ENCODE measurements at regions not wholly inside any gene's neighbourhood (a gene's known extent, or its start where the extent isn't known, plus 50 kb on each side); places are given as distances from the start of the nearest gene placed in this dataset.

GRCh38 chr4:124227981-124228380 is 484.6 kb downstream of the ANKRD50 start:
- no peak overlapping the region for H3K4me3 ChIP-seq
- DNase-seq (no peak), ATAC-seq (no peak)

GRCh38 chr4:124230268-124230667 is 482.3 kb downstream of the ANKRD50 start:
- 32 to 40% methylated on average over 2 of the region's 2 CpGs for WGBS, 2 donors
- no peaks in the 10 kb centered on the region for H3K36me3 ChIP-seq
- DNase-seq (no peak), FAIRE-seq (no peak), ATAC-seq (no peak)
- no peak overlapping the region for H3K4me3 ChIP-seq
- peaks cover 0 to 7% (median 0%) of the 10 kb centered on the region in 3 donors for H3K4me1 ChIP-seq
- intact Hi-C loops (cut with DNase I) = no loop called here
- no peaks in the 10 kb centered on the region for H3K9me3 ChIP-seq
- H3K27me3 ChIP-seq = no peaks in the 10 kb centered on the region
- no peak for TF ChIP-seq CTCF (IDR thresholded peaks at IDR 0.05)
- H3K27ac ChIP-seq = no peak overlapping the region

More at GRCh38 chr4:124227981-124228380, 484.6 kb downstream of the ANKRD50 start:
- H3K36me3 ChIP-seq = no peaks in the 10 kb centered on the region
- intact Hi-C loops (cut with DNase I) = no loop called here
- no peak for FAIRE-seq
- H3K4me1 ChIP-seq = no peaks in the 10 kb centered on the region
- no peaks in the 10 kb centered on the region for H3K27me3 ChIP-seq
- no peak for TF ChIP-seq CTCF (IDR thresholded peaks at IDR 0.05)
- H3K9me3 ChIP-seq = no peaks in the 10 kb centered on the region
- H3K27ac ChIP-seq = no peak overlapping the region

DNA sequence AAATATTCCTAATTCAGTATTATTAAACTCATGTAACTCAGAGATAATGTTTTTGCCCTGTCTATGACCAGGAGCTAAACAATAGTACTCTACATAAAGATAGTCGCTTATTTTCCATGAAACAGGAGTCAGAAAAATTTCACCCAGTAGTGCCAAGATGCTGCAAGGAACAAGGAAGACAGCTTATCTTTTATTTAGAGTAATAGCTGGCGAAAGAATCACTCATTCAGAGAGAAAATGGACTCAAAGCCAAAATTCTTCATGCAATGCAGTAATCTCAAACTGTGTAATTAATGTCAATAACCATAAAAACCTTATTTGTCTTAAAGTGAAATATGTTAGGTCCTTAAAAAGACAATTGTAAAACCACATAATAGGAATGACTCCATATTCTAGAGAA is 477.8 kb downstream of the ANKRD50 start:
- no peak for DNase-seq
- intact Hi-C loops (cut with DNase I) = no loop called here
- Histone ChIP-seq H3K27me3 (no peaks in the 10 kb centered on the region), H3K36me3 (no peaks in the 10 kb centered on the region), H3K9me3 (no peaks in the 10 kb centered on the region), H3K27ac (no peak overlapping the region), H3K4me3 (no peak overlapping the region), H3K4me1 (peaks cover 0 to 7% (median 0%) of the 10 kb centered on the region in 3 donors)
- FAIRE-seq = no peak
- no peak for ATAC-seq
- WGBS, 2 donors = 16 to 19% methylated on average over 2 of the region's 2 CpGs
- no peak for TF ChIP-seq CTCF (IDR thresholded peaks at IDR 0.05)

GRCh38 chr4:124243671-124244366 is 468.7 kb downstream of the ANKRD50 start:
- no peak for DNase-seq
- no peak overlapping the region for H3K27ac ChIP-seq
- TF ChIP-seq CTCF (IDR thresholded peaks at IDR 0.05) = no peak
- no peaks in the 10 kb centered on the region for H3K9me3 ChIP-seq
- no peaks in the 10 kb centered on the region for H3K4me1 ChIP-seq
- FAIRE-seq = no peak
- intact Hi-C loops (cut with DNase I) = loop anchor here in 1 of 3 donors (10.0 kb wide), 1 partner anchor 1149 kb away; no protein-coding TSS in a partner anchor
- H3K36me3 ChIP-seq = no peaks in the 10 kb centered on the region
- no peak overlapping the region for H3K4me3 ChIP-seq
- no peak for ATAC-seq
- no peaks in the 10 kb centered on the region for H3K27me3 ChIP-seq
- 63 to 82% methylated on average over 3 of the region's 3 CpGs for WGBS, 2 donors

- Histone ChIP-seq H3K27me3 (peaks cover 0 to 4% (median 0%) of the 10 kb centered on the region in 4 donors), H3K36me3 (no peaks in the 10 kb centered on the region), H3K9me3 (no peaks in the 10 kb centered on the region), H3K4me1 (no peaks in the 10 kb centered on the region), H3K27ac (no peak overlapping the region), H3K4me3 (no peak overlapping the region)
- no peak for ATAC-seq
- FAIRE-seq = no peak
- TF ChIP-seq CTCF (IDR thresholded peaks at IDR 0.05) = no peak
- DNase-seq = no peak
- intact Hi-C loops (cut with DNase I) = no loop called here
Observed at GRCh38 chr4:124253080-124253479, 459.5 kb downstream of the ANKRD50 start.

All from pancreas (tissue), 10 donors.